ENCODE measurements at regions not wholly inside any gene's neighbourhood (a gene's known extent, or its start where the extent isn't known, plus 50 kb on each side); places are given as distances from the start of the nearest gene placed in this dataset.

GRCh38 chr7:1383398-1384112 is 75.7 kb downstream of the MICALL2 start:
- POLR2A ChIA-PET = no interaction called here
- CTCF ChIA-PET = no interaction called here

GRCh38 chr7:1384113-1384415 is 75.2 kb downstream of the MICALL2 start:
- POLR2A ChIA-PET = no interaction called here
- no peak for DNase-seq (ENCODE audit: extremely low spot score)
- TF ChIP-seq CTCF (IDR thresholded peaks at IDR 0.05; ENCODE audit: control extremely low read depth, extremely low read depth, low read depth, missing control alignments) = no peak
- CTCF ChIA-PET = no interaction called here

More at GRCh38 chr7:1383398-1384112, 75.7 kb downstream of the MICALL2 start:
- no peak for TF ChIP-seq CTCF (IDR thresholded peaks at IDR 0.05; ENCODE audit: control extremely low read depth, extremely low read depth, low read depth, missing control alignments)
- no peak for DNase-seq (ENCODE audit: extremely low spot score)

All from GM10248 (cell line).